ENCODE measurements at regions not wholly inside any gene's neighbourhood (a gene's known extent, or its start where the extent isn't known, plus 50 kb on each side); places are given as distances from the start of the nearest gene placed in this dataset.

DNA sequence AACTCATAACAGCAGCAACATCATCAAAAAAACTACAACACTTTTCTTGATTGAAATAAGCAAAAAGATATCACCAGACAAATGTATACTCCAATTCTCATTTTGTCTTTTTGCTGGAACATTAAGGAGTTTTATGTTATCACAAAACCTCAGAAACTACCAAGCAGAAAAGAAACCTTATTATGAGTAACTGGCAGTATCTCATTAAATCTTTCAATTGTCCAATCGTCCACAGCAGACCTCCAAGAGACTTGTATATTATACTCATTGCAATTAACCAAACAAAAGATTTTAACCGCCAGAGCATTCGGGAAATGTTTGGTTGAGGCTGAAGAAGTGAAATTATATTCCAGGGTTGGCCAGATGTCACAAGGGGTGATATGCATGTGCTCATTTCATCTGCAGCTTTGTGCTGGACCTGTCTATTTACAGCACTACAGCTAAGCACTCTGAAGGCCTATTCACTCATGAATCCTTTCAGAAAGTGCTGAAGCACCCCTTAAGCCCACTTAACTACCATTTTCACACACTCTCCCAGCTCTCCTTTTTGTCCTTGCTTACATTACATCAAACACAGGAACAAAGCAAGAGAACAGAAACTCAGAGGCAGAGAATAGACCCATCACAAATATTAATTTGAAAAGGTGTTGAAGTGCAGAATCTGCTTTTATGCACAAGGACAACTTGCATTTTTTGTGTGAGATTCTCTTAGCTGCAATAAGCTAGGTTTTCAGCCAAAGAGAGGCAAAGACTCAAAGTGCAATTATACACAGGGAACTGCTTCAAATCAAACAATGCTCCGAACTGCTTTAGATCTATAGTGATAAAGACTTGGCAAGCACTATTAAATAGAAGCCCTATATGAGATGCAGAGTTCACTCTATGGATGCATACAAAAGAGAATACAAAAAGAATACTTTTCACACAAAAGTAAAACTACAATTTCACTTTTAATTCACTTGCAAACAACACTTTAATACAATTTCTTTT, 150.4 kb upstream of the POU5F2 start:
- intact Hi-C loops (cut with DNase I; ENCODE audit: low total_unique reads), result no loop called here
- TF ChIP-seq, protein P1, sequence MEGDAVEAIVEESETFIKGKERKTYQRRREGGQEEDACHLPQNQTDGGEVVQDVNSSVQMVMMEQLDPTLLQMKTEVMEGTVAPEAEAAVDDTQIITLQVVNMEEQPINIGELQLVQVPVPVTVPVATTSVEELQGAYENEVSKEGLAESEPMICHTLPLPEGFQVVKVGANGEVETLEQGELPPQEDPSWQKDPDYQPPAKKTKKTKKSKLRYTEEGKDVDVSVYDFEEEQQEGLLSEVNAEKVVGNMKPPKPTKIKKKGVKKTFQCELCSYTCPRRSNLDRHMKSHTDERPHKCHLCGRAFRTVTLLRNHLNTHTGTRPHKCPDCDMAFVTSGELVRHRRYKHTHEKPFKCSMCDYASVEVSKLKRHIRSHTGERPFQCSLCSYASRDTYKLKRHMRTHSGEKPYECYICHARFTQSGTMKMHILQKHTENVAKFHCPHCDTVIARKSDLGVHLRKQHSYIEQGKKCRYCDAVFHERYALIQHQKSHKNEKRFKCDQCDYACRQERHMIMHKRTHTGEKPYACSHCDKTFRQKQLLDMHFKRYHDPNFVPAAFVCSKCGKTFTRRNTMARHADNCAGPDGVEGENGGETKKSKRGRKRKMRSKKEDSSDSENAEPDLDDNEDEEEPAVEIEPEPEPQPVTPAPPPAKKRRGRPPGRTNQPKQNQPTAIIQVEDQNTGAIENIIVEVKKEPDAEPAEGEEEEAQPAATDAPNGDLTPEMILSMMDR (IDR thresholded peaks at IDR 0.05), result no peak
- TF ChIP-seq POLR2A (IDR thresholded peaks at IDR 0.05), result no peak
- WGBS, 2 donors, result 73 to 79% methylated on average over 4 of the region's 4 CpGs
- no peak for DNase-seq (ENCODE audit: low spot score in 2 of 2)
- no peak overlapping the region for H3K4me3 ChIP-seq (ENCODE audit: low read depth, poor library complexity, severe bottlenecking)

DNA sequence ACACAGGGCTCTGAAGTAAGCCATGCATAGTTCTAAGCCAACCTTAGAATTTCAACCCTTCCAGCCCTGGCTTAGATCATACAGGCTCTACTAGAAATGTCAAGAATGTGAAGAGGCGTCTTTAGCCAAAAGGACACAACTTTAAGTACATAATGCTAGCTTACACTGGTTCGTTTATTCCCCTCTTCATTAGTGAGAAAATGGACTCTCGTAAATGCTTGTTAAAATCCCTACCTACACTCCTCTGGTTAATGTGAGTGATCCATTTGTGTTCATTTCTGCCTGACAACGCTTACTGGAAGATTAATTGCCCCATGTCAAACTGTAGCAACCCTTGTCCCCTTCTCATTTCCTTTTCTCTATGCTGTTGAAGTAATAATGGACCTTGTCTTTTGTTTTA, 149.3 kb upstream of the POU5F2 start:
- H3K4me3 ChIP-seq (ENCODE audit: low read depth, poor library complexity, severe bottlenecking), result no peak overlapping the region
- TF ChIP-seq POLR2A (IDR thresholded peaks at IDR 0.05), result no peak
- TF ChIP-seq, protein P1 (IDR thresholded peaks at IDR 0.05), result no peak
- intact Hi-C loops (cut with DNase I; ENCODE audit: low total_unique reads), result no loop called here
- 68 to 85% methylated on average over 4 of the region's 4 CpGs for WGBS, 2 donors
- DNase-seq (ENCODE audit: low spot score in 2 of 2), result no peak

DNA sequence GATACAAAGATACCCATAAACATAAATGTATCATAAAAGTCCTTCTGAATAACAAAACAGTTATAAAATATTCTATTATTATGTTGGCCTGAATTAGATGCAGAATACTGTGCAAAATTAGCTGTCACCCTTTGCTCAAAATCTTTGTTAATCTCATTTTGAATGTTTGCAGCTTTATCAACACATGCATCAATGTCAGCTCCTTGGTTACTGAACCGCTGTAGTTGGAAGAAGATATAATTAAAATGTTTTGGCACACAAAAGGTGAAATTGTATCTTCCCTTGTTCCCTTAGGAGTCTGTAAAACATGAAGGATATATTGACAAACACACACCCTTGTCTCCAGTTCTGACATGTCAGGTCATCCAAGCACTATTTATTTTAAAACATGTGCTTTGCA, 146.3 kb upstream of the POU5F2 start:
- TF ChIP-seq, protein P1 (IDR thresholded peaks at IDR 0.05), result no peak
- no peak for TF ChIP-seq POLR2A (IDR thresholded peaks at IDR 0.05)
- DNase-seq (ENCODE audit: low spot score in 2 of 2), result no peak
- H3K4me3 ChIP-seq (ENCODE audit: low read depth, poor library complexity, severe bottlenecking), result no peak overlapping the region
- intact Hi-C loops (cut with DNase I; ENCODE audit: low total_unique reads), result no loop called here
- 41 to 49% methylated on average over 1 of the region's 1 CpG for WGBS, 2 donors

DNA sequence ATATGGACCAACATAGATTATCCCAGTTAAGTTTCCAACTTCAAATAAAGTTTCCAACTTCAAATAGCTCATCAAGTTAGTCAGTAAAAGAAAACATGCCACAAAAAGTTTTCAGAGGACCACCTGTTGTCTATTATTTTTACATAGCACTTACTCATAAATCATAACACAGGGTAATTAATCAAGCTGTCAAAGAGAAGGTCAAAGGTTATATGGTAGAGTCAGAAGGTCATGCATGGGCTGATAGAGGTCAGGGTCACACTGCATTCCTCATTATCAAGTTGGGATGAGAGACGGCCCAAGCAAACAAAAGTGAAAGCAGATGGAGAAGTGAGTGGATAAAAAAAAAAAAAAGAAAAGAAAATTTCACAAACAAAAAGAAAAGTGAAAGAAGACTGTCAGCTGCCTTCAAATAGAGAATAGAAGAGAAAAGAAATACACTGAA, 145.5 kb upstream of the POU5F2 start:
- no peak for TF ChIP-seq POLR2A (IDR thresholded peaks at IDR 0.05)
- TF ChIP-seq, protein P1 (IDR thresholded peaks at IDR 0.05), result no peak
- no peak for DNase-seq (ENCODE audit: low spot score in 2 of 2)
- 29 to 38% methylated on average over 1 of the region's 1 CpG for WGBS, 2 donors
- H3K4me3 ChIP-seq (ENCODE audit: low read depth, poor library complexity, severe bottlenecking), result no peak overlapping the region
- intact Hi-C loops (cut with DNase I; ENCODE audit: low total_unique reads), result no loop called here

DNA sequence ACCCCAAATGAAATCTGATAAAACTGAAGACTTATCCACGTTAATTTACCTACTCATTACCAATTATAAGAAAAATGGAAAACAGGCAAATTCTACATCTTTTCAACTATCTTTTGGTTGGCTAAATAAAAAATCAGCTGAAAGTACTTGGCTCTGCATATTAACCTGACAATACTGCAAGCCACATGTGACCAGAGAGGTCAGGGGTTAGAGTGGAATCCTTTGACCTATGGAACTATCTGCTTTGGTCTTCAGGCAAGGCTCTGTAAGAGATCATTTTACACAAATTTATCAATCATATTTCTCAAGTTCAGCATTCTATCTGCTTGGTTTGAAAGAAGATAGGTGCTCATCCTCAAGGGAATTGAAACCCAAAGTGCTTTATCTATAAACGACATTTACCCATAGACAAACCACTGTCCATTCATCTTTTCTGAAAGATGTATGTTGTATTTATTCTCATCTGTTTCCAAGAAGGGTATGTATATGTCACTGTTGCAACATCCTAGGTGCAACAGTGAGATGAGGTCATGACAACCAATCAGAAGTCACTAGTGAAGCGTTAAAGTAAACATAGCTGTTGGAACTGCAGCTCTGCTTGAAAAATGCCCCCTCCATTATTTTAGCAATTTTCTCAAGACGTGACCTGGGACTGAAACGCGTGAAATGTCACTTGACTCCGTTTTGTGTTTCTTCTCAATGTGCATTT, 144.9 kb upstream of the POU5F2 start:
- intact Hi-C loops (cut with DNase I; ENCODE audit: low total_unique reads), result no loop called here

More for the DNA sequence above, 144.9 kb upstream of the POU5F2 start:
- WGBS, 2 donors, result 92 to 94% methylated on average over 7 of the region's 7 CpGs
- no peak for DNase-seq (ENCODE audit: low spot score in 2 of 2)
- TF ChIP-seq, protein P1 (IDR thresholded peaks at IDR 0.05), result no peak
- no peak overlapping the region for H3K4me3 ChIP-seq (ENCODE audit: low read depth, poor library complexity, severe bottlenecking)

Data from lower leg skin (tissue), 4 donors.